CD4-positive, alpha-beta memory T cell (primary cell): ENCODE measurements at regions not wholly inside any gene's neighbourhood (a gene's known extent, or its start where the extent isn't known, plus 50 kb on each side); places are given as distances from the start of the nearest gene placed in this dataset.
A peak's percentile ranks its signal among the peaks of the same experiment; 100 is the strongest.
"Not testable (repeated sequence)": the region's sequence is repeated elsewhere in the genome, so short reads cannot be mapped to it uniquely, and the experiment has no call there.

ENCODE experiments used
- CTCF ChIA-PET: fragments of 350-600 bp; sonication (Branson Sonifier 250); formaldehyde crosslinking; loops from one replicate; lab custom pipeline; 2021; ENCODE audit warnings: inconsistent platforms; ENCODE audit not compliant: partially characterized antibody; lab: Charles Lee
- POLR2A ChIA-PET: fragments of 350-600 bp; sonication (Branson Sonifier 250); formaldehyde crosslinking; loops from one replicate; lab custom pipeline; 2021; ENCODE audit not compliant: partially characterized antibody; lab: Charles Lee
- DNase-seq, 5 donors: peaks; one replicate each; pipeline versions ENCODE4 v3.0.0 to v3.0.0-alpha.2; 2020 to 2022; ENCODE audit warnings: mixed read lengths in 1 of 5
- H3K27ac ChIP-seq: one replicate; pipeline ENCODE4 v1.7.0; 2013; ENCODE audit warnings: low read depth, low read length
- H3K27me3 ChIP-seq: 2 replicates; pipeline ENCODE4 v1.7.0; 2013; ENCODE audit warnings: mild to moderate bottlenecking, low read length, moderate library complexity; ENCODE audit not compliant: insufficient read depth
- H3K36me3 ChIP-seq: 2 replicates; pipeline ENCODE4 v1.7.0; 2013; ENCODE audit warnings: mild to moderate bottlenecking, low read length, moderate library complexity; ENCODE audit not compliant: insufficient read depth
- H3K4me1 ChIP-seq: 2 replicates; pipeline ENCODE4 v1.7.0; 2013; ENCODE audit warnings: mild to moderate bottlenecking, low read length, moderate library complexity; ENCODE audit not compliant: insufficient read depth
- H3K4me3 ChIP-seq, 2 donors: one replicate each; pipeline ENCODE4 v1.7.0; 2013; ENCODE audit warnings: low read length in 2 of 2, mild to moderate bottlenecking in 1 of 2
- H3K9me3 ChIP-seq, 2 donors: one replicate each; pipeline ENCODE4 v1.7.0; 2013; ENCODE audit warnings: low read length in 2 of 2, control low read depth in 1 of 2; ENCODE audit not compliant: control insufficient read depth in 1 of 2
- H3K27ac Mint-ChIP-seq, 7 donors: one replicate each; pipeline ENCODE4 v1.8.0; 2020 to 2021; ENCODE audit warnings: mixed read lengths in 7 of 7, mild to moderate bottlenecking in 6 of 7, inconsistent platforms in 3 of 7, moderate library complexity in 3 of 7
- H3K27me3 Mint-ChIP-seq, 2 donors: one replicate each; pipeline ENCODE4 v1.8.0; 2020 to 2021; ENCODE audit warnings: mixed read lengths in 2 of 2
- H3K36me3 Mint-ChIP-seq, 2 donors: one replicate each; pipeline ENCODE4 v1.8.0; 2020 to 2021; ENCODE audit warnings: mixed read lengths in 2 of 2, inconsistent platforms in 1 of 2, mild to moderate bottlenecking in 1 of 2
- H3K4me1 Mint-ChIP-seq, 4 donors: one replicate each; pipeline ENCODE4 v1.8.0; 2020 to 2021; ENCODE audit warnings: mixed read lengths in 4 of 4, mild to moderate bottlenecking in 1 of 4
- H3K4me3 Mint-ChIP-seq, 8 donors: one replicate each; pipeline ENCODE4 v1.8.0; 2020 to 2021; ENCODE audit warnings: mixed read lengths in 8 of 8, mild to moderate bottlenecking in 7 of 8, moderate library complexity in 6 of 8, inconsistent platforms in 3 of 8
- H3K9me3 Mint-ChIP-seq, 8 donors: one replicate each; pipeline ENCODE4 v1.8.0; 2020 to 2021; ENCODE audit warnings: mixed read lengths in 8 of 8, mild to moderate bottlenecking in 5 of 8, inconsistent platforms in 3 of 8, moderate library complexity in 1 of 8
- intact Hi-C: fragments of 100-400 bp; cut with micrococcal nuclease; formaldehyde crosslinking; loops from one replicate; pipeline ENCODE4 v1.15.1; 2023

DNA sequence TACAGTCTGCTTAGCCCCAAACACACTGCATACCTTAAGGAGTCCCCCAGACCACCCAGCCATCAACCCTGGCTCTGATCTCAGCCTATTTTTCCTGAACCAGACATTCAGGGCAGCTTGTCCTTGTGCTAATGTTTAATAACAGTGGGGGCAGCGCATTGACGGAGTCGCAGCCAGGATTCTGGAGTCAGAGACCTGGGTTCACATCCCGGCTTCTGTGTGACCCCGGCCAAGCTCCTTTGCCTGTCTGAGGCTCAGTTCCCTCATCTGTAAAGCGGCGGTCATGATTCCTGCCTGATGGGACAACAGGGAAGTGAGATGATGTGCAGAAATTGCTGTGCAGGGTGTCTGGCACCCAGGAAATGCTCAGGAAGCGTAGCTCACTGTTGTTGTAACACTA lies 63.1 kb downstream of the MATN1 start:
- H3K4me3 ChIP-seq = no peak overlapping the region
- H3K4me1 ChIP-seq = no peaks in the 10 kb centered on the region
- Mint-ChIP-seq H3K27ac (no peak overlapping the region), H3K4me3 (no peak overlapping the region), H3K27me3 (peaks cover 11 to 14% of the 10 kb centered on the region in 2 donors), H3K9me3 (no peaks in the 10 kb centered on the region), H3K4me1 (no peaks in the 10 kb centered on the region), H3K36me3 (no peaks in the 10 kb centered on the region)
- ChIA-PET POLR2A (no interaction called here), CTCF (interaction anchor here (0.6 kb wide), 1 partner anchor 265 kb away, joined by 3 read pairs; no protein-coding TSS in a partner anchor)
- no peak overlapping the region for H3K27ac ChIP-seq
- intact Hi-C loops = no loop called here
- no peak for DNase-seq
- H3K27me3 ChIP-seq = no peaks in the 10 kb centered on the region
- H3K9me3 ChIP-seq = no peaks in the 10 kb centered on the region
- no peaks in the 10 kb centered on the region for H3K36me3 ChIP-seq

DNA sequence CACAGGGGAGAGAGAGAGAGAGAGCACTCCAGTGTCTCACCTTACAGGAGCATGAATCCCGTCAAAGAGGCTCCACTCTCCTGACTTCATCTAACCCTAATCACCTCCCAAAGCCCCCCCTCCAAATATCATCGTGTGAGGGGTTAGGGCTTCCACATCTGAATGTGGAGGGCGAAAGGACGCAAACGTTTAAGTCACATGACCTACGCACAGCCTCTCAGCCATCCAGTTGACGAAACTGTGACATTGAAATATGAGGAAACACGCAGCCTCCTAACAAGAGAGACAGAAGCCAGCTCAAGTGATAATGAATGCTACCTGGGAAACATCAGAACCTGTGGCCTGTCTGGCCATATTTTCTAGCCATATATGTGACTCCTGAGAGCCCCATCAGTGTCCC lies 63.7 kb downstream of the MATN1 start:
- Histone ChIP-seq H3K36me3 (no peaks in the 10 kb centered on the region), H3K4me3 (no peak overlapping the region), H3K27me3 (no peaks in the 10 kb centered on the region), H3K9me3 (no peaks in the 10 kb centered on the region), H3K27ac (no peak overlapping the region), H3K4me1 (no peaks in the 10 kb centered on the region)
- Mint-ChIP-seq H3K27me3 (peaks cover 11 to 14% of the 10 kb centered on the region in 2 donors), H3K9me3 (no peaks in the 10 kb centered on the region), H3K4me3 (no peak overlapping the region), H3K27ac (peak overlapping the region in 1 of 7 donors; percentile 4), H3K4me1 (no peaks in the 10 kb centered on the region), H3K36me3 (no peaks in the 10 kb centered on the region)
- ChIA-PET POLR2A (no interaction called here), CTCF (no interaction called here)
- intact Hi-C loops = no loop called here
- DNase-seq = no peak

- H3K27me3 ChIP-seq, intact Hi-C loops, CTCF ChIA-PET, H3K4me3 Mint-ChIP-seq, H3K4me3 ChIP-seq, H3K36me3 Mint-ChIP-seq, H3K9me3 Mint-ChIP-seq, H3K27ac ChIP-seq, POLR2A ChIA-PET, H3K4me1 ChIP-seq, H3K36me3 ChIP-seq, H3K27ac Mint-ChIP-seq, H3K9me3 ChIP-seq, H3K4me1 Mint-ChIP-seq, DNase-seq: not testable (repeated sequence)
- peaks cover 11 to 14% of the 10 kb centered on the region in 2 donors for H3K27me3 Mint-ChIP-seq
Observed at GRCh38 chr1:30658375-30658774, 65.0 kb downstream of the MATN1 start.

GRCh38 chr1:30658014-30658336 lies 65.4 kb downstream of the MATN1 start:
- no peaks in the 10 kb centered on the region for H3K27me3 ChIP-seq
- POLR2A ChIA-PET = no interaction called here
- no peak overlapping the region for H3K27ac Mint-ChIP-seq
- H3K9me3 Mint-ChIP-seq = peaks cover 0 to 2% (median 0%) of the 10 kb centered on the region in 8 donors
- H3K27me3 Mint-ChIP-seq = peaks cover 11 to 14% of the 10 kb centered on the region in 2 donors
- no peak overlapping the region for H3K4me3 Mint-ChIP-seq
- no peaks in the 10 kb centered on the region for H3K4me1 ChIP-seq
- DNase-seq = no peak
- no peak overlapping the region for H3K27ac ChIP-seq
- CTCF ChIA-PET = no interaction called here
- intact Hi-C loops = no loop called here
- H3K36me3 Mint-ChIP-seq = no peaks in the 10 kb centered on the region
- no peak overlapping the region for H3K4me3 ChIP-seq
- no peaks in the 10 kb centered on the region for H3K36me3 ChIP-seq
- no peaks in the 10 kb centered on the region for H3K4me1 Mint-ChIP-seq
- H3K9me3 ChIP-seq = no peaks in the 10 kb centered on the region

DNA sequence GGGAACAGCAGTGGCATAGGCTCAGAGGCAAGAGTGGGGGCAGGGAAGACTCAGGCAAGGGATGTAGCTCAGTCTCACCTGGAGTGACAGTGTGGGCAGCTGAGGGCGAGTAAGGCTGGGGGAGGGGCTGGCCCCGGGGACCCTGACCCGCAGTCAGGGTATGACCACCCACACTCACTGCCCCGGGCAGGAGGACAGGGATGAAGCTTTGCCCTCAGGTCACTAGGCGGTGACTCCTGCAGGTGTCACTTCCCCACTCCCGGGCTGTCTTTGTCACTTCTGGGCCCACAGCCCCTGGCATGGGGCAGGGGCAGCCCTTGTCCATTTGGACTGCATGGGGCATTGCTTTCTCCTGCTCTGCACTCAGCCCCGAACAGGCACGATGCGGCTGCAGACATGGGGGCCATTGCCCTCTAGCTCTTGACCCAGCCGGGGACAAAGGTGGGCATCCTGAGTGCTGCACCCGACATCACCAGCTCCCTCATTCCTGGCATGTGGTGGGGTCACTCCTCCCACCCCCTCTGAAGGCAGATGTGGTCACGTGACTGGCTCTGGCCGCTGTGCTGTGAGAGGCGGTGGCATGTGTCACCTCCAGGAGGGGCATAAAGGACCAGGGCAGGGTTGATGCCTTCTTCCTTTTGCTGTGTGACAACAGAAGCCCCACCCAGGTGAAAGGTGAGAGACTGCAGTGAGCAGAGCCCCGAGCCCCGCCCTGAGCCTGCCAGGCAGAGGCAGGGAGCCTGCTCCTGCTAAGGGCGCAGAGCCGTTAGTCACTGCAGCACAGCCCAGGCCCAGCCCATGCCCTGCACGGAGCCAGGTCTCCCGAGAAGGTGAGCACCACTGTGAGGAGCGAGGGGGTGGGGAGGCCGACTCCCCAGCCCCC lies 66.0 kb downstream of the MATN1 start:
- Histone ChIP-seq H3K27ac (no peak overlapping the region), H3K27me3 (no peaks in the 10 kb centered on the region), H3K4me1 (no peaks in the 10 kb centered on the region), H3K9me3 (no peaks in the 10 kb centered on the region), H3K36me3 (no peaks in the 10 kb centered on the region), H3K4me3 (no peak overlapping the region)
- H3K36me3 Mint-ChIP-seq = no peaks in the 10 kb centered on the region
- DNase-seq = no peak
- peaks cover 0 to 2% (median 0%) of the 10 kb centered on the region in 8 donors for H3K9me3 Mint-ChIP-seq
- POLR2A ChIA-PET = no interaction called here
- H3K4me1 Mint-ChIP-seq = no peaks in the 10 kb centered on the region
- peaks cover 11% of the 10 kb centered on the region in 2 donors for H3K27me3 Mint-ChIP-seq
- intact Hi-C loops = no loop called here
- H3K27ac Mint-ChIP-seq = peak overlapping the region in 1 of 7 donors; percentile 57
- CTCF ChIA-PET = no interaction called here
- H3K4me3 Mint-ChIP-seq = no peak overlapping the region

- Mint-ChIP-seq H3K4me3 (no peak overlapping the region), H3K9me3 (peaks cover 0 to 3% (median 0%) of the 10 kb centered on the region in 8 donors), H3K27me3 (peaks cover 11 to 13% of the 10 kb centered on the region in 2 donors), H3K27ac (no peak overlapping the region), H3K36me3 (no peaks in the 10 kb centered on the region), H3K4me1 (no peaks in the 10 kb centered on the region)
- DNase-seq = no peak
- H3K4me1 ChIP-seq = no peaks in the 10 kb centered on the region
- no peaks in the 10 kb centered on the region for H3K27me3 ChIP-seq
- no peak overlapping the region for H3K27ac ChIP-seq
- ChIA-PET POLR2A (no interaction called here), CTCF (interaction anchor here (0.5 kb wide), 1 partner anchor 1589 kb away, joined by 3 read pairs; no protein-coding TSS in a partner anchor)
- no peaks in the 10 kb centered on the region for H3K36me3 ChIP-seq
- no peaks in the 10 kb centered on the region for H3K9me3 ChIP-seq
- H3K4me3 ChIP-seq = no peak overlapping the region
- intact Hi-C loops = no loop called here
Observed at GRCh38 chr1:30656171-30656940, 67.0 kb downstream of the MATN1 start.

DNA sequence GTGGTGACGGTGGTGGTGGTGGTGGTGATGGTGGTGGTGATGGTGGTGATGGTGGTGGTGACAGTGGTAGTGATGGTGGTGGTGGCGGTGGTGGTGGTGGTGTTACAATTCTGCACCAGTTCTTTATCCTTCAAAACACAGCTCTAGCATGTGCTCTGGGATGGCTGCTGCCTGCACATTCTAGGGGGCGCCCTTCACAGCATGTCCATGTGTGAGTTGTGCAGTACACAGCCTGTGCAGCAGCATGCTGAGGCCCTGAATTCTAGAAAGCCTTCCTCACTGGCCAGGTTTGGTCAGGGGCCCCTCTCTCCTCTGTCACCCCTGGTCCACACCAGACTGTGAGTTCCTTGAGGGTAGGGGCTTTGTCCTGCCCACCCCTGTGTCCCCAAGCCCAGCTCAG lies 67.7 kb downstream of the MATN1 start:
- CTCF ChIA-PET = no interaction called here
- no peaks in the 10 kb centered on the region for H3K9me3 ChIP-seq
- H3K4me1 ChIP-seq = no peaks in the 10 kb centered on the region
- intact Hi-C loops = no loop called here
- H3K27me3 ChIP-seq = no peaks in the 10 kb centered on the region
- no peaks in the 10 kb centered on the region for H3K36me3 ChIP-seq
- H3K4me3 ChIP-seq = no peak overlapping the region
- no peak overlapping the region for H3K4me3 Mint-ChIP-seq
- POLR2A ChIA-PET = no interaction called here
- peaks cover 0 to 3% (median 0%) of the 10 kb centered on the region in 8 donors for H3K9me3 Mint-ChIP-seq
- no peak overlapping the region for H3K27ac Mint-ChIP-seq
- H3K27me3 Mint-ChIP-seq = peaks cover 14 to 18% of the 10 kb centered on the region in 2 donors
- peaks cover 0 to 2% (median 0%) of the 10 kb centered on the region in 4 donors for H3K4me1 Mint-ChIP-seq
- DNase-seq = no peak
- H3K27ac ChIP-seq = no peak overlapping the region
- no peaks in the 10 kb centered on the region for H3K36me3 Mint-ChIP-seq
